WTC11 (cell line): ENCODE measurements at regions not wholly inside any gene's neighbourhood (a gene's known extent, or its start where the extent isn't known, plus 50 kb on each side); places are given as distances from the start of the nearest gene placed in this dataset.
"Not testable (repeated sequence)": the region's sequence is repeated elsewhere in the genome, so short reads cannot be mapped to it uniquely, and the experiment has no call there.

Source experiments
- ATAC-seq: fragments of 200-7000 bp; cut with Tn5 transposase; 2 replicates; pipeline ENCODE4 v1.10.0; 2021; ENCODE audit warnings: mild to moderate bottlenecking, moderate library complexity
- CTCF ChIA-PET: fragments of 300-600 bp; sonication (Branson Sonifier 250); formaldehyde crosslinking; loops from one replicate; lab custom pipeline; 2021; ENCODE audit warnings: antibody characterized with exemption; lab: Charles Lee
- POLR2A ChIA-PET: fragments of 350-600 bp; sonication (Branson Sonifier 250); formaldehyde crosslinking; loops from one replicate; lab custom pipeline; 2021; ENCODE audit warnings: antibody characterized with exemption; lab: Charles Lee
- DNase-seq: peaks from one replicate; pipeline ENCODE4 v3.0.0; 2021; ENCODE audit warnings: low spot score
- H3K27ac Mint-ChIP-seq: 2 replicates; pipeline ENCODE4 v1.8.0; 2021; ENCODE audit warnings: mixed read lengths
- H3K27me3 Mint-ChIP-seq: 2 replicates; pipeline ENCODE4 v1.8.0; 2021; ENCODE audit warnings: low read depth, mild to moderate bottlenecking, moderate library complexity, mixed read lengths
- H3K36me3 Mint-ChIP-seq: 2 replicates; pipeline ENCODE4 v1.8.0; 2021; ENCODE audit warnings: mixed read lengths
- H3K4me1 Mint-ChIP-seq: 2 replicates; pipeline ENCODE4 v1.8.0; 2022; ENCODE audit warnings: mixed read lengths
- H3K4me3 Mint-ChIP-seq: 2 replicates; pipeline ENCODE4 v1.8.0; 2021; ENCODE audit warnings: mild to moderate bottlenecking, moderate library complexity, mixed read lengths
- H3K9me3 Mint-ChIP-seq: 2 replicates; pipeline ENCODE4 v1.8.0; 2021; ENCODE audit warnings: mixed read lengths
- CREB1 ChIP-seq: sonication (generic); formaldehyde crosslinking; IDR thresholded peaks from 2 replicates; pipeline ENCODE4 v1.8.0; 2023; ENCODE audit warnings: mild to moderate bottlenecking, missing genetic modification reagents
- ETV6 ChIP-seq: sonication (generic); formaldehyde crosslinking; IDR thresholded peaks from 2 replicates; pipeline ENCODE4 v1.8.1; 2022; ENCODE audit warnings: mild to moderate bottlenecking, missing genetic modification reagents
- FOXJ3 ChIP-seq: sonication (generic); formaldehyde crosslinking; IDR thresholded peaks from 2 replicates; pipeline ENCODE4 v1.9.0; 2021; ENCODE audit warnings: missing genetic modification reagents, mild to moderate bottlenecking, borderline replicate concordance
- FOXP1 ChIP-seq: sonication (generic); formaldehyde crosslinking; IDR thresholded peaks from 2 replicates; pipeline ENCODE4 v1.8.0; 2022; ENCODE audit warnings: missing genetic modification reagents, mild to moderate bottlenecking, moderate library complexity, borderline replicate concordance
- KAT7 ChIP-seq: sonication (generic); formaldehyde crosslinking; IDR thresholded peaks from 2 replicates; pipeline ENCODE4 v1.8.1; 2023; ENCODE audit warnings: missing genetic modification reagents, mild to moderate bottlenecking, borderline replicate concordance
- MLX ChIP-seq: sonication (generic); formaldehyde crosslinking; IDR thresholded peaks from 2 replicates; pipeline ENCODE4 v1.8.1; 2023; ENCODE audit warnings: mild to moderate bottlenecking, missing genetic modification reagents, moderate library complexity
- RELA ChIP-seq: sonication (generic); formaldehyde crosslinking; IDR thresholded peaks from 2 replicates; pipeline ENCODE4 v1.8.1; 2022; ENCODE audit warnings: missing genetic modification reagents, mild to moderate bottlenecking, borderline replicate concordance
- TF ChIP-seq, protein P1 (sequence below): fragments of 250-450 bp; sonication (Bioruptor Pico); IDR thresholded peaks from 2 replicates; pipeline ENCODE4 v1.8.0; 2021; ENCODE audit warnings: mild to moderate bottlenecking
- TF ChIP-seq, protein P2 (sequence below): sonication (generic); formaldehyde crosslinking; conservative IDR thresholded peaks from 2 replicates; pipeline ENCODE4 v1.8.1; 2022; ENCODE audit warnings: mild to moderate bottlenecking, missing genetic modification reagents

- POLR2A ChIA-PET = interaction anchor here (0.7 kb wide), 1 partner anchor 39 kb away, joined by 5 read pairs; no protein-coding TSS in a partner anchor
- Mint-ChIP-seq H3K36me3 (no peaks in the 10 kb centered on the region), H3K27me3 (no peaks in the 10 kb centered on the region), H3K9me3 (no peaks in the 10 kb centered on the region; the same call in 1 of the 2 replicates), H3K4me3 (no peak overlapping the region), H3K27ac (no peak overlapping the region), H3K4me1 (peaks cover 17% of the 10 kb centered on the region)
- ATAC-seq (no peak), DNase-seq (no peak)
- no peak for TF ChIP-seq FOXP1 (CRISPR knock-in tag)
- no peak for TF ChIP-seq MLX (CRISPR knock-in tag)
- TF ChIP-seq FOXJ3 (CRISPR knock-in tag) = no peak
- no peak for TF ChIP-seq RELA (CRISPR knock-in tag)
- CTCF ChIA-PET = interaction anchor here (0.6 kb wide), 1 partner anchor 574 kb away, joined by 4 read pairs; no protein-coding TSS in a partner anchor
Observed at GRCh38 chr9:3736161-3736560, 210.4 kb upstream of the RFX3 start.

GRCh38 chr9:3735251-3735650 lies 209.4 kb upstream of the RFX3 start:
- no peaks in the 10 kb centered on the region for H3K27me3 Mint-ChIP-seq
- no peak for DNase-seq
- ChIA-PET CTCF (interaction anchor here (3.5 kb wide), 1 partner anchor 114 kb away, joined by 36 read pairs; no protein-coding TSS in a partner anchor), POLR2A (interaction anchor here (0.7 kb wide), 1 partner anchor 38 kb away, joined by 5 read pairs; no protein-coding TSS in a partner anchor)
- H3K4me1 Mint-ChIP-seq = peaks cover 10% of the 10 kb centered on the region
- TF ChIP-seq FOXJ3 (CRISPR knock-in tag) = no peak
- no peak overlapping the region for H3K27ac Mint-ChIP-seq
- no peaks in the 10 kb centered on the region for H3K36me3 Mint-ChIP-seq
- no peak for ATAC-seq
- no peaks in the 10 kb centered on the region; the same call in 1 of the 2 replicates for H3K9me3 Mint-ChIP-seq
- H3K4me3 Mint-ChIP-seq = no peak overlapping the region

DNA sequence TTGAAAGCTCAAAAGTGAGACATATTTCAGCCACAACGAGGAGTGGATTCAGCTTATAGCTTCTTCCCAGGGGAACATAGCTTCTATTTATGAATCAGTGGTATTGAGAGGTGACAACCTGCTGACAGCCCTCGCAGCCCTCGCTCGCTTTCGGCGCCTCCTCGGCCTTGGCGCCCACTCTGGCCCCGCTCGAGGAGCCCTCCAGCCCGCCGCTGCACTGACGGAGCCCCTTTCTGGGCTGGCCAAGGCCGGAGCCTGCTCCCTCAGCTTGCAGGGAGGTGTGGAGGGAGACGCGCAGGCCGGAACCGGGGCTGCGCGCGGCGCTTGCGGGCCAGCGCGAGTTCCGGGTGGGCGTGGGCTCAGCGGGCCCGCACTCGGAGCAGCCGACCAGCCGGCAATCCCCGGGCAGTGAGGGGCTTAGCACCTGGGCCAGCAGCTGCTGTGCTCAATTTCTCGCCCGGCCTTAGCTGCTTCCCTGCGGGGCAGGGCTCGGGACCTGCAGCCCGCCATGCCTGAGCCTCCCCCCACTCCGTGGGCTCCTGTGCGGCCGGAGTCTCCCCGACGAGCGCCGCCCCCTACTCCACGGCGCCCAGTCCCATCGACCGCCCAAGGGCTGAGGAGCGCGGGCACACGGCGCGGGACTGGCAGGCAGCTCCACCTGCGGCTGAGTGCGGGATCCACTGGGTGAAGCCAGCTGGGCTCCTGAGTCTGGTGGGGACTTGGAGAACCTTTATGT lies 207.9 kb upstream of the RFX3 start:
- H3K4me1 Mint-ChIP-seq, H3K27me3 Mint-ChIP-seq: not testable (repeated sequence)
- POLR2A ChIA-PET = interaction anchor here (0.5 to 1.0 kb wide), 2 partner anchors 18 to 492 kb away, joined by 3 read pairs; no protein-coding TSS in a partner anchor

DNA sequence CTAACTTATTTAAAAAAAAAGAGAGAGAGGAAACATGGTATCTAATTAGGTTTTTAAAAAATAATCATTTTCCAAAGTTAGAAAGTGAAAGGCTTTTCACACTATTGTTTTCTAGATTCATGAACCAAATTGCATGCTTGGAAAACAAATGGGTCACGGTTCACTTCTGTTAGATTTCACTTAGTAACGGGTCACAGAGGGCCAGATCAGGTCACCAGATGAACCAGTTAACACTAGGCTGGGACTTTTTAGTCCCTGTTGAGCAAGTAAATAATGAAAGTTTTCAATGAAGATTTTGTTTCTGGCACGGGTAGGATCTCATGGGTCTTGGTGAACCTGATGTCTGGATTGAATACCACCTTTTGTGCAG lies 207.2 kb upstream of the RFX3 start:
- H3K27ac Mint-ChIP-seq = no peak overlapping the region
- CTCF ChIA-PET = interaction anchor here (0.6 to 3.5 kb wide), 8 partner anchors 9 to 607 kb away, joined by 3 to 36 read pairs (median 6); no protein-coding TSS in a partner anchor
- no peak for TF ChIP-seq ETV6 (CRISPR knock-in tag)
- TF ChIP-seq, protein P1, sequence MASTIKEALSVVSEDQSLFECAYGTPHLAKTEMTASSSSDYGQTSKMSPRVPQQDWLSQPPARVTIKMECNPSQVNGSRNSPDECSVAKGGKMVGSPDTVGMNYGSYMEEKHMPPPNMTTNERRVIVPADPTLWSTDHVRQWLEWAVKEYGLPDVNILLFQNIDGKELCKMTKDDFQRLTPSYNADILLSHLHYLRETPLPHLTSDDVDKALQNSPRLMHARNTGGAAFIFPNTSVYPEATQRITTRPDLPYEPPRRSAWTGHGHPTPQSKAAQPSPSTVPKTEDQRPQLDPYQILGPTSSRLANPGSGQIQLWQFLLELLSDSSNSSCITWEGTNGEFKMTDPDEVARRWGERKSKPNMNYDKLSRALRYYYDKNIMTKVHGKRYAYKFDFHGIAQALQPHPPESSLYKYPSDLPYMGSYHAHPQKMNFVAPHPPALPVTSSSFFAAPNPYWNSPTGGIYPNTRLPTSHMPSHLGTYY = no peak
- TF ChIP-seq KAT7 (CRISPR knock-in tag) = no peak
- no peak for TF ChIP-seq CREB1 (CRISPR knock-in tag)
- TF ChIP-seq, protein P2, sequence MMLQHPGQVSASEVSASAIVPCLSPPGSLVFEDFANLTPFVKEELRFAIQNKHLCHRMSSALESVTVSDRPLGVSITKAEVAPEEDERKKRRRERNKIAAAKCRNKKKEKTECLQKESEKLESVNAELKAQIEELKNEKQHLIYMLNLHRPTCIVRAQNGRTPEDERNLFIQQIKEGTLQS (CRISPR knock-in tag) = no peak
- no peaks in the 10 kb centered on the region; the same call in 1 of the 2 replicates for H3K9me3 Mint-ChIP-seq
- no peaks in the 10 kb centered on the region for H3K27me3 Mint-ChIP-seq
- H3K4me1 Mint-ChIP-seq = peaks cover 10% of the 10 kb centered on the region
- DNase-seq = no peak
- no peak for ATAC-seq
- POLR2A ChIA-PET = interaction anchor here (0.5 kb wide), 1 partner anchor 492 kb away, joined by 3 read pairs; no protein-coding TSS in a partner anchor
- no peak overlapping the region for H3K4me3 Mint-ChIP-seq
- no peaks in the 10 kb centered on the region for H3K36me3 Mint-ChIP-seq

More for the DNA sequence above, 207.9 kb upstream of the RFX3 start:
- CTCF ChIA-PET = interaction anchor here (0.7 to 3.5 kb wide), 4 partner anchors 115 to 606 kb away, joined by 3 to 36 read pairs (median 8); no protein-coding TSS in a partner anchor
- H3K4me3 Mint-ChIP-seq, H3K9me3 Mint-ChIP-seq, H3K36me3 Mint-ChIP-seq, H3K27ac Mint-ChIP-seq, DNase-seq, ATAC-seq: not testable (repeated sequence)
